ENCODE measurements at regions not wholly inside any gene's neighbourhood (a gene's known extent, or its start where the extent isn't known, plus 50 kb on each side); places are given as distances from the start of the nearest gene placed in this dataset.
"Not testable (repeated sequence)": the region's sequence is repeated elsewhere in the genome, so short reads cannot be mapped to it uniquely, and the experiment has no call there.

GRCh38 chr5:104015765-104016164, 453.2 kb upstream of the NUDT12 start:
- no peak for DNase-seq

GRCh38 chr5:104002783-104003182, 440.2 kb upstream of the NUDT12 start:
- not testable (repeated sequence) for DNase-seq

GRCh38 chr5:104001136-104001535, 438.5 kb upstream of the NUDT12 start:
- DNase-seq, result no peak

GRCh38 chr5:103993031-103993430, 430.4 kb upstream of the NUDT12 start:
- no peak for DNase-seq

- no peak for DNase-seq
Measured at GRCh38 chr5:103990064-103990463, 427.5 kb upstream of the NUDT12 start.

GRCh38 chr5:103981592-103981991, 419.0 kb upstream of the NUDT12 start:
- no peak for DNase-seq

GRCh38 chr5:103973669-103974068, 411.1 kb upstream of the NUDT12 start:
- DNase-seq, result no peak

- DNase-seq, result not testable (repeated sequence)
Measured at GRCh38 chr5:103966295-103966694, 403.7 kb upstream of the NUDT12 start.

GRCh38 chr5:103962023-103962422, 399.4 kb upstream of the NUDT12 start:
- DNase-seq, result no peak

- DNase-seq, result no peak
Measured at GRCh38 chr5:103953601-103954382, 391.2 kb upstream of the NUDT12 start.

- DNase-seq, result no peak
Measured at GRCh38 chr5:103951776-103952175, 389.2 kb upstream of the NUDT12 start.

GRCh38 chr5:103943230-103943629, 380.6 kb upstream of the NUDT12 start:
- no peak for DNase-seq

- DNase-seq, result no peak
Measured at GRCh38 chr5:103942587-103943186, 380.1 kb upstream of the NUDT12 start.

- DNase-seq, result no peak
Measured at GRCh38 chr5:103941596-103941995, 379.0 kb upstream of the NUDT12 start.

GRCh38 chr5:103938146-103938695, 375.6 kb upstream of the NUDT12 start:
- DNase-seq, result no peak

GRCh38 chr5:103929338-103930013, 366.9 kb upstream of the NUDT12 start:
- DNase-seq, result no peak

GRCh38 chr5:103927739-103928138, 365.1 kb upstream of the NUDT12 start:
- DNase-seq, result no peak

- no peak for DNase-seq
Measured at GRCh38 chr5:103923616-103924168, 361.1 kb upstream of the NUDT12 start.

GRCh38 chr5:103919506-103919905, 356.9 kb upstream of the NUDT12 start:
- DNase-seq, result no peak

GRCh38 chr5:103918668-103919367, 356.2 kb upstream of the NUDT12 start:
- DNase-seq, result no peak

- DNase-seq, result no peak
Measured at GRCh38 chr5:103915081-103915480, 352.5 kb upstream of the NUDT12 start.

- no peak for DNase-seq
Measured at GRCh38 chr5:103910786-103911185, 348.2 kb upstream of the NUDT12 start.

GRCh38 chr5:103910011-103910410, 347.4 kb upstream of the NUDT12 start:
- no peak for DNase-seq

Data from activated CD4-positive, CD25-positive, alpha-beta regulatory T cell treated with anti-CD3 and anti-CD28 coated beads, Interleukin-2, amount 50 U/mL, for 72 hours (primary cell).